SK-N-SH (cell line): ENCODE measurements at regions not wholly inside any gene's neighbourhood (a gene's known extent, or its start where the extent isn't known, plus 50 kb on each side); places are given as distances from the start of the nearest gene placed in this dataset.
"Not testable (repeated sequence)": the region's sequence is repeated elsewhere in the genome, so short reads cannot be mapped to it uniquely, and the experiment has no call there.

ENCODE experiments used
- CTCF ChIA-PET: fragments of 300-600, 350-600 bp; formaldehyde crosslinking; extraction: SDS; loops from one replicate; lab custom pipeline; 2021; lab: Yijun Ruan, JAX
- POLR2A ChIA-PET: fragments of 350-600 bp; sonication (Branson Sonifier 250); formaldehyde crosslinking; extraction: SDS; loops from one replicate; lab custom pipeline; 2020; ENCODE audit warnings: antibody characterized with exemption, inconsistent platforms; lab: Yijun Ruan, JAX
- DNase-seq: peaks from one replicate; pipeline ENCODE4 v3.0.0; 2012
- H2AFZ ChIP-seq: fragments of 200-600 bp; sonication (generic); 2 replicates; pipeline ENCODE4 v1.8.1; 2016; ENCODE audit warnings: antibody characterized with exemption, mild to moderate bottlenecking, low read depth
- H3F3A ChIP-seq: fragments of 200-600 bp; sonication (generic); replicated peaks from 2 replicates; pipeline ENCODE3; 2016; ENCODE audit warnings: antibody characterized with exemption, mild to moderate bottlenecking; ENCODE audit not compliant: insufficient read depth
- H3K27ac ChIP-seq, 2 experiments: fragments of 200-500 bp in 1 of 2; fragments of 200-600 bp in 1 of 2; sonication (Bioruptor generic) in 1 of 2; sonication (generic), shearing (Covaris generic) in 1 of 2; 2 replicates each; pipeline versions ENCODE4 v1.5.1 to v1.6.1; 2014 to 2016; ENCODE audit warnings: low read depth in 2 of 2, inconsistent platforms in 1 of 2, low read length in 1 of 2, mild to moderate bottlenecking in 1 of 2, mixed read lengths in 1 of 2
- H3K27me3 ChIP-seq: fragments of 200-600 bp; sonication (generic), shearing (Covaris generic); 2 replicates; pipeline ENCODE4 v1.6.1; 2016; ENCODE audit warnings: mixed run types; ENCODE audit not compliant: insufficient read depth
- H3K36me3 ChIP-seq, 2 experiments: fragments of 200-500 bp in 1 of 2; fragments of 200-600 bp in 1 of 2; sonication (Bioruptor generic) in 1 of 2; sonication (generic) in 1 of 2; replicated peaks in 1 of 2; 2 replicates each; pipeline versions ENCODE3 to v1.5.1; 2014 to 2016; ENCODE audit warnings: low read length in 1 of 2, mild to moderate bottlenecking in 1 of 2; ENCODE audit not compliant: insufficient read depth in 2 of 2, control insufficient read depth in 1 of 2
- H3K4me1 ChIP-seq, 2 experiments: fragments of 200-500 bp in 1 of 2; fragments of 200-600 bp in 1 of 2; sonication (Bioruptor generic) in 1 of 2; sonication (generic), shearing (Covaris generic) in 1 of 2; 2 replicates each; pipeline versions ENCODE4 v1.5.1 to v1.6.1; 2014 to 2016; ENCODE audit warnings: low read depth in 1 of 2, low read length in 1 of 2, mixed run types in 1 of 2; ENCODE audit not compliant: insufficient read depth in 2 of 2, control insufficient read depth in 1 of 2
- H3K4me2 ChIP-seq: fragments of 200-600 bp; sonication (generic), shearing (Covaris generic); 2 replicates; pipeline ENCODE4 v1.6.1; 2017; ENCODE audit warnings: mixed run types
- H3K4me3 ChIP-seq, 2 experiments: fragments of 200-500 bp in 1 of 2; fragments of 200-600 bp in 1 of 2; sonication (Bioruptor generic) in 1 of 2; sonication (generic), shearing (Covaris generic) in 1 of 2; 2 replicates each; pipeline versions ENCODE4 v1.5.1 to v1.8.1; 2014 to 2016; ENCODE audit warnings: low read depth in 2 of 2, inconsistent platforms in 1 of 2, low read length in 1 of 2, mild to moderate bottlenecking in 1 of 2, mixed read lengths in 1 of 2, moderate library complexity in 1 of 2
- H3K79me2 ChIP-seq: fragments of 200-600 bp; sonication (generic); 2 replicates; pipeline ENCODE4 v1.8.1; 2017; ENCODE audit warnings: mild to moderate bottlenecking; ENCODE audit not compliant: insufficient read depth
- H3K9ac ChIP-seq: fragments of 200-600 bp; sonication (generic); 2 replicates; pipeline ENCODE4 v1.6.1; 2017; ENCODE audit warnings: mixed run types
- H3K9me2 ChIP-seq: fragments of 200-600 bp; sonication (generic); 2 replicates; pipeline ENCODE4 v1.6.1; 2017; ENCODE audit warnings: mixed run types
- H3K9me3 ChIP-seq: fragments of 200-600 bp; sonication (generic); 2 replicates; pipeline ENCODE4 v1.6.1; 2017; ENCODE audit warnings: mixed run types, mild to moderate bottlenecking, moderate library complexity
- H4K20me1 ChIP-seq: fragments of 200-600 bp; sonication (generic); 2 replicates; pipeline ENCODE4 v1.6.1; 2017; ENCODE audit warnings: mild to moderate bottlenecking, mixed run types; ENCODE audit not compliant: insufficient read depth
- WGBS: methylation state at CpG from one replicate; pipeline ENCODE4 v1.1.6; 2017; ENCODE audit warnings: low lambda C conversion rate; 5-methylcytosine and 5-hydroxymethylcytosine counted together

- H3K4me2 ChIP-seq, H3K27ac ChIP-seq, H3K36me3 ChIP-seq, H3K79me2 ChIP-seq, H3K9ac ChIP-seq, H3F3A ChIP-seq, H3K27me3 ChIP-seq, DNase-seq, H4K20me1 ChIP-seq, CTCF ChIA-PET, H3K4me3 ChIP-seq, POLR2A ChIA-PET, H3K9me3 ChIP-seq, H2AFZ ChIP-seq, H3K4me1 ChIP-seq, H3K9me2 ChIP-seq: not testable (repeated sequence)
- 47% methylated on average over 38 of the region's 38 CpGs for WGBS
Measured at GRCh38 chr16:32478406-32478805, 197.6 kb downstream of the TP53TG3 start.

GRCh38 chr16:32477551-32477950 is 198.4 kb downstream of the TP53TG3 start:
- H3K27ac ChIP-seq, H4K20me1 ChIP-seq, H3K9ac ChIP-seq, H3F3A ChIP-seq, POLR2A ChIA-PET, H3K36me3 ChIP-seq, H3K27me3 ChIP-seq, DNase-seq, CTCF ChIA-PET, H3K4me1 ChIP-seq, H2AFZ ChIP-seq, H3K4me2 ChIP-seq, H3K9me3 ChIP-seq, H3K4me3 ChIP-seq, H3K9me2 ChIP-seq, H3K79me2 ChIP-seq: not testable (repeated sequence)
- 13% methylated on average over 6 of the region's 10 CpGs for WGBS

- H3K79me2 ChIP-seq, H3K36me3 ChIP-seq, H3K4me2 ChIP-seq, CTCF ChIA-PET, H3F3A ChIP-seq, H3K9me3 ChIP-seq, H4K20me1 ChIP-seq, H3K9me2 ChIP-seq, DNase-seq, H3K27ac ChIP-seq, H3K27me3 ChIP-seq, POLR2A ChIA-PET, H3K4me1 ChIP-seq, H3K4me3 ChIP-seq, H2AFZ ChIP-seq, H3K9ac ChIP-seq: not testable (repeated sequence)
- WGBS: 20% methylated on average over 1 of the region's 20 CpGs
Measured at GRCh38 chr16:32474365-32474764, 201.6 kb downstream of the TP53TG3 start.

- POLR2A ChIA-PET, H4K20me1 ChIP-seq, H3K27me3 ChIP-seq, H2AFZ ChIP-seq, H3K9me2 ChIP-seq, H3K36me3 ChIP-seq, H3K27ac ChIP-seq, H3K9me3 ChIP-seq, H3K9ac ChIP-seq, H3K4me2 ChIP-seq, H3K79me2 ChIP-seq, CTCF ChIA-PET, H3K4me3 ChIP-seq, H3F3A ChIP-seq, H3K4me1 ChIP-seq: not testable (repeated sequence)
- DNase-seq: peak; percentile 0
- 5% methylated on average over 19 of the region's 20 CpGs for WGBS
Measured at GRCh38 chr16:32461666-32462065, 208.6 kb downstream of the TP53TG3D start.

GRCh38 chr16:32461001-32461400 is 207.9 kb downstream of the TP53TG3D start:
- CTCF ChIA-PET: not testable (repeated sequence)

More at GRCh38 chr16:32461001-32461400, 207.9 kb downstream of the TP53TG3D start:
- H3F3A ChIP-seq, H3K4me3 ChIP-seq, H3K9me3 ChIP-seq, H3K27ac ChIP-seq, POLR2A ChIA-PET, H3K4me2 ChIP-seq, H3K4me1 ChIP-seq, H2AFZ ChIP-seq, H3K9me2 ChIP-seq, H3K79me2 ChIP-seq, H3K36me3 ChIP-seq, H3K27me3 ChIP-seq, DNase-seq, H3K9ac ChIP-seq, H4K20me1 ChIP-seq: not testable (repeated sequence)
- WGBS: 16% methylated on average over 7 of the region's 7 CpGs
